ENCODE measurements at regions not wholly inside any gene's neighbourhood (a gene's known extent, or its start where the extent isn't known, plus 50 kb on each side); places are given as distances from the start of the nearest gene placed in this dataset.

GRCh38 chr6:135796643-135797305, 54.7 kb upstream of the PDE7B start:
- TF ChIP-seq CTCF (IDR thresholded peaks at IDR 0.05; ENCODE audit: insufficient read depth, low read length, poor library complexity, severe bottlenecking) (no peak), EZH2phosphoT487 (conservative IDR thresholded peaks at IDR 0.05; ENCODE audit: low read length) (no peak)

All from SU-DHL-6 (cell line).